K562 (cell line): ENCODE measurements at regions not wholly inside any gene's neighbourhood (a gene's known extent, or its start where the extent isn't known, plus 50 kb on each side); places are given as distances from the start of the nearest gene placed in this dataset.

ENCODE experiments used
- ATAC-seq: fragments of 200-7000 bp; cut with Tn5 transposase; 3 replicates; pipeline ENCODE4 v1.9.1; 2020; ENCODE audit warnings: moderate library complexity
- BruUV-seq: library from RNA; stranded (reverse); fragments of 400-500 nt; replicated peaks from 2 replicates; lab custom pipeline; 2021; lab: Mats Ljungman, UMichigan
- CTCF ChIA-PET: fragments of 300-600 bp; formaldehyde crosslinking; extraction: SDS; loops from one replicate; lab custom pipeline; 2021; ENCODE audit warnings: low intra/inter-chr PET ratio; lab: Yijun Ruan, JAX
- POLR2A ChIA-PET: fragments of 300-600, 350-650 bp; sonication (Branson Sonifier 250); formaldehyde crosslinking; extraction: SDS; loops from one replicate; lab custom pipeline; 2021; ENCODE audit warnings: antibody characterized with exemption, inconsistent platforms; lab: Yijun Ruan, JAX
- DNase-seq, 4 experiments: peaks; one replicate each; pipeline versions ENCODE4 v3.0.0 to v3.0.0-alpha.2; 2011 to 2018; ENCODE audit warnings: low spot score in 3 of 4, mixed read lengths in 3 of 4; ENCODE audit errors: extremely low read depth in 1 of 4
- FAIRE-seq: peaks from 2 replicates; lab custom pipeline; 2011; peaks lifted over from hg19 to GRCh38; lab: Jason Lieb, UNC
- H2AFZ ChIP-seq: 2 replicates; pipeline ENCODE4 v1.6.0; 2011; ENCODE audit warnings: low read depth, low read length, control low read depth, inconsistent platforms
- H3K27ac ChIP-seq: fragments of 200-600 bp; 3 replicates; pipeline ENCODE4 v1.8.0; 2011; ENCODE audit warnings: low read depth, mild to moderate bottlenecking, control low read depth, inconsistent platforms, low read length, moderate library complexity, mixed read lengths; ENCODE audit errors: extremely low read depth
- H3K27me3 ChIP-seq, 2 experiments: fragments of 300-600 bp in 1 of 2; 2 replicates in 1 of 2; 3 replicates in 1 of 2; pipeline versions ENCODE4 v1.6.0 to v1.8.0; 2011; ENCODE audit warnings: inconsistent platforms in 2 of 2, low read length in 2 of 2, mild to moderate bottlenecking in 1 of 2, mixed read lengths in 1 of 2, moderate library complexity in 1 of 2; ENCODE audit not compliant: control insufficient read depth in 2 of 2, insufficient read depth in 2 of 2
- H3K36me3 ChIP-seq: fragments of 300-600 bp; 3 replicates; pipeline ENCODE4 v1.8.0; 2011; ENCODE audit warnings: mild to moderate bottlenecking, low read length, inconsistent platforms; ENCODE audit not compliant: control insufficient read depth, insufficient read depth
- H3K4me1 ChIP-seq, 2 experiments: fragments of 200-600 bp in 1 of 2; replicated peaks in 1 of 2; 2 replicates in 1 of 2; 3 replicates in 1 of 2; pipeline versions ENCODE4 v1.5.1 to v1.8.0; 2011; ENCODE audit warnings: inconsistent platforms in 2 of 2, low read length in 2 of 2, mild to moderate bottlenecking in 1 of 2, mixed read lengths in 1 of 2, moderate library complexity in 1 of 2; ENCODE audit not compliant: control insufficient read depth in 2 of 2, insufficient read depth in 2 of 2
- H3K4me2 ChIP-seq: 2 replicates; pipeline ENCODE4 v1.6.1; 2011; ENCODE audit warnings: low read length, control low read depth, inconsistent platforms, mixed read lengths; ENCODE audit not compliant: insufficient read depth
- H3K4me3 ChIP-seq: fragments of 200-600 bp; sonication (generic), shearing (Covaris generic); 2 replicates; pipeline ENCODE4 v1.5.1; 2016; ENCODE audit warnings: control low read depth, inconsistent platforms
- H3K79me2 ChIP-seq: fragments of 200-600 bp; 3 replicates; pipeline ENCODE4 v1.8.0; 2011; ENCODE audit warnings: low read length, inconsistent platforms; ENCODE audit not compliant: control insufficient read depth, insufficient read depth
- H3K9ac ChIP-seq, 2 experiments: 2 replicates each; pipeline versions ENCODE4 v1.6.0 to v1.6.1; 2011; ENCODE audit warnings: low read depth in 2 of 2, low read length in 2 of 2, control low read depth in 1 of 2, inconsistent platforms in 1 of 2, mild to moderate bottlenecking in 1 of 2, mixed read lengths in 1 of 2; ENCODE audit not compliant: insufficient read depth in 1 of 2
- H3K9me1 ChIP-seq: one replicate; pipeline ENCODE4 v1.6.0; 2011; ENCODE audit warnings: inconsistent platforms, mild to moderate bottlenecking, low read length, moderate library complexity; ENCODE audit not compliant: control insufficient read depth, insufficient read depth
- H3K9me3 ChIP-seq: replicated peaks from 2 replicates; pipeline ENCODE4 v1.5.1; 2011; ENCODE audit warnings: low read depth, low read length, inconsistent platforms; ENCODE audit not compliant: control insufficient read depth, insufficient read depth
- H4K20me1 ChIP-seq: replicated peaks from 2 replicates; pipeline ENCODE4 v1.6.1; 2011; ENCODE audit warnings: low read length, inconsistent platforms, mixed read lengths; ENCODE audit not compliant: control insufficient read depth, insufficient read depth
- CTBP1 ChIP-seq: fragments of 450-650 bp; IDR thresholded peaks from 2 replicates; pipeline ENCODE4 v1.6.1; 2016; ENCODE audit warnings: borderline replicate concordance
- CTCFL ChIP-seq: IDR thresholded peaks from 2 replicates; pipeline ENCODE4 v1.6.1; 2011; ENCODE audit warnings: borderline replicate concordance, low read depth, mild to moderate bottlenecking, moderate library complexity, low read length; ENCODE audit not compliant: insufficient read depth, poor library complexity, severe bottlenecking
- HINFP ChIP-seq: fragments of 450-650 bp; conservative IDR thresholded peaks from 2 replicates; pipeline ENCODE4 v1.6.1; 2016; ENCODE audit warnings: missing genetic modification characterization, low read depth, mild to moderate bottlenecking, control low read depth, missing compliant biosample characterization
- KLF6 ChIP-seq: fragments of 250-450 bp; sonication (Bioruptor Pico); IDR thresholded peaks from 2 replicates; pipeline ENCODE4 v1.4.0; 2020; ENCODE audit warnings: mild to moderate bottlenecking, moderate library complexity, borderline replicate concordance
- LARP7 ChIP-seq: fragments of 450-650 bp; IDR thresholded peaks from 2 replicates; pipeline ENCODE4 v1.6.1; 2016
- NFRKB ChIP-seq: fragments of 450-650 bp; IDR thresholded peaks from 2 replicates; pipeline ENCODE4 v1.6.1; 2016; ENCODE audit warnings: low read depth
- NUFIP1 ChIP-seq: fragments of 450-650 bp; IDR thresholded peaks from 2 replicates; pipeline ENCODE4 v1.6.1; 2018; ENCODE audit not compliant: partially characterized antibody
- SFPQ ChIP-seq: fragments of 200-400 bp; formaldehyde crosslinking; IDR thresholded peaks from 2 replicates; pipeline ENCODE4 v1.6.1; 2017; ENCODE audit warnings: mild to moderate bottlenecking, low read depth, low read length, moderate library complexity
- SNIP1 ChIP-seq: fragments of 450-650 bp; IDR thresholded peaks from 2 replicates; pipeline ENCODE4 v1.7.1; 2017; ENCODE audit warnings: low read depth, mild to moderate bottlenecking
- TCF7 ChIP-seq: sonication (generic); IDR thresholded peaks from 2 replicates; pipeline ENCODE4 v1.6.1; 2016; ENCODE audit warnings: antibody characterized with exemption, borderline replicate concordance
- USF1 ChIP-seq: sonication (generic); formaldehyde crosslinking; IDR thresholded peaks from 2 replicates; pipeline ENCODE4 v1.9.0; 2022; ENCODE audit warnings: mild to moderate bottlenecking, missing genetic modification reagents
- ZFP36 ChIP-seq: fragments of 150-350 bp; IDR thresholded peaks from 2 replicates; pipeline ENCODE4 v1.6.1; 2018; ENCODE audit warnings: low read length, low read depth; ENCODE audit not compliant: partially characterized antibody
- ZNF134 ChIP-seq: fragments of 250-450 bp; sonication (Bioruptor Pico); conservative IDR thresholded peaks from 2 replicates; pipeline ENCODE4 v1.4.0; 2020
- ZNF354B ChIP-seq: fragments of 250-450 bp; sonication (Bioruptor Pico); IDR thresholded peaks from 2 replicates; pipeline ENCODE4 v1.4.0; 2020
- ZSCAN29 ChIP-seq: fragments of 450-650 bp; IDR thresholded peaks from 2 replicates; pipeline ENCODE4 v1.6.1; 2017
- WGBS: fragments of 100-300 bp; shearing (Covaris generic); methylation state at CpG from one replicate; pipeline ENCODE4 v1.1.6; 2016; ENCODE audit warnings: low coverage, mixed read lengths; ENCODE audit not compliant: insufficient coverage; ENCODE audit errors: missing lambda C conversion rate; 5-methylcytosine and 5-hydroxymethylcytosine counted together
- in situ Hi-C: fragments of 300-500 bp; cut with MboI; formaldehyde crosslinking; loops from 4 replicates; pipeline ENCODE4 v1.15.0; 2018; ENCODE audit warnings: inconsistent platforms, mixed read lengths
- intact Hi-C: fragments of 100-400 bp; cut with micrococcal nuclease; formaldehyde crosslinking; loops from 2 replicates; pipeline ENCODE4 v1.14.2; 2022

GRCh38 chr9:1254071-1254470, 203.9 kb downstream of the DMRT2 start (continued):
- no peak for TF ChIP-seq CTCFL
- TF ChIP-seq TCF7: no peak
- TF ChIP-seq, all 486 proteins: peak for 0

- 0% methylated on average over 6 of the region's 6 CpGs for WGBS
- no peak for ATAC-seq
- in situ Hi-C loops: no loop called here
- H3K4me3 ChIP-seq: no peak overlapping the region
- CTCF ChIA-PET: no interaction called here
- intact Hi-C loops: no loop called here
- H3K9me1 ChIP-seq: no peaks in the 10 kb centered on the region
- no peak overlapping the region for H2AFZ ChIP-seq
- DNase-seq: no peak
- H3K9ac ChIP-seq: no peak overlapping the region
- POLR2A ChIA-PET: no interaction called here
- no TSS peak for BruUV-seq
- H3K36me3 ChIP-seq: no peaks in the 10 kb centered on the region
- no peak overlapping the region for H3K27ac ChIP-seq
- H4K20me1 ChIP-seq: no peaks in the 10 kb centered on the region
- H3K4me1 ChIP-seq: no peaks in the 10 kb centered on the region
- H3K27me3 ChIP-seq: no peaks in the 10 kb centered on the region
- no peaks in the 10 kb centered on the region for H3K79me2 ChIP-seq
- no peaks in the 10 kb centered on the region for H3K9me3 ChIP-seq
- no peak for FAIRE-seq
- no peak overlapping the region for H3K4me2 ChIP-seq
- TF ChIP-seq ZNF354B: no peak
- no peak for TF ChIP-seq SFPQ
- TF ChIP-seq CTBP1: no peak
- TF ChIP-seq SNIP1: no peak
- TF ChIP-seq ZFP36: no peak
- no peak for TF ChIP-seq HINFP (tag)
- no peak for TF ChIP-seq LARP7
- TF ChIP-seq NFRKB: no peak
- no peak for TF ChIP-seq KLF6 (CRISPR knock-in tag)
- TF ChIP-seq NUFIP1: no peak
- TF ChIP-seq ZNF134 (CRISPR knock-in tag): no peak
- TF ChIP-seq USF1 (CRISPR knock-in tag): no peak
- no peak for TF ChIP-seq ZSCAN29
These were observed 206.0 kb downstream of the DMRT2 start for GRCh38 chr9:1256178-1256577.
